Globus pallidus (tissue), 1 donor: ENCODE measurements at regions not wholly inside any gene's neighbourhood (a gene's known extent, or its start where the extent isn't known, plus 50 kb on each side); places are given as distances from the start of the nearest gene placed in this dataset.

Source experiments
- DNase-seq: peaks from one replicate; pipeline ENCODE4 v3.0.0-alpha.2; 2015; ENCODE audit warnings: low spot score

DNA sequence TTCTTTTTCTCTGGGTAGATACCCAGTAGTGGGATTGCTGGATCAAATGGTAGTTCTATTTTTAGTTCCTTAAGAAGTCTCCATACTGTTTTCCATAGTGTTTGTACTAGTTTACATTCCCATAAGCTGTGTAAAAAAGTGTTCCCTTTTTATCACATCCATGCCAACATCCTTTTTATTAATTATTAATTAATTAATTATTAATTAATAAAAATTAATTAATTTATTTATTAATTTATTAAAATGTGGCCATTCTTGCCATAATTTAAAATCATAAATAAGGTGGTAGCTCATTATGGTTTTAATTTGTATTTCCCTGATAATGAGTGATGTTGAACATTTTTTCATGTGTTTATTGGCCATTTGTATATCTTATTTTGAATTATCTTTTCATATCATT lies 173.9 kb upstream of the FOXN2 start:
- DNase-seq = no peak

DNA sequence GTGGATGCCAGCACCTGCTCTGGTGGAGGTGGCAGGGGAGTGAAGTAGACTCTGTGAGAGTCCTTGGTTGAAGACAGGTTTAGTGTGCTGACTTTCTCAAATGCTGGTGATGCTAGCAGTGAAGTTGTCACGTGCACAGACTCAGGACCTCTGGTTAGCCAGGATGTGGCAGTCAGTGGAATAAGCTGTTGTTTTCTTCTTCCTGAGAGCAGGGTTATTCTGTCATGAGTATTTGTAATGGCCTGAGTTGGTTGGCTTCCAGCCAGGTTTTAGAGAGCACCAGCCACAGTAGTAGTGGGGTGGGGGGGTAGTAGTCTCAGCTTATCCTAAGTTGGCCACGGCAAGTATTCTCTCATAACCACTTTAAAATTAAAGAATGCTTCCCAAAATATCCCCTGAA lies 169.7 kb upstream of the FOXN2 start:
- no peak for DNase-seq

DNA sequence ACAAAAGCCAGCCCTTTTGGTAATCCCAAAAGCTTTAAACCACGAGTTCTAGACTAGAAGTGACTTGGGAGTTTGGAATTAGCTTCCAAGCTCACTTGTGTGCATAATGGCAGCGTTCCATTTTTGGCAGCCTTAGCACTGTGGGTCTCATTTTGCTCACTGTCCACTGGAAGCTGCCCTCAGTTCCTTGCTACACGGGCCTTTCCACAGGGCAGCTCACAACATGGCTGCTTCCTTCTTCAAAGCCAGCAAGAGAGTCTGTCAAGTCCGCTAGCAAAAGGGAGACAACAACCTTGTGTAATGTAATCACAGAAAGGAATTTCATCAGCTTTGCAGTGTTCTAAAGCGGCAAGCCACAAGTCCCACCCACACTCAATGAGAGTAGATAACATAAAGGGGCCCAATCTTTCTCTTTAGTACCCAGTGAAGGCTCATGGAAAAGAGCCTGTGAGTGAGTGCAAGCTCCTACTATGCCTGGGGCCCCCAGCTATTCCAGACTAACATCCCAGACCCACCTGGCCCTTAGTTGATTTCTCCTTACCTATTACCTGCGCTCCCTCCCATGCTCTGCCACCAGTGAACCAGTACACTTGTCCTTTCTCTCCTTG lies 168.5 kb upstream of the FOXN2 start:
- no peak for DNase-seq

DNA sequence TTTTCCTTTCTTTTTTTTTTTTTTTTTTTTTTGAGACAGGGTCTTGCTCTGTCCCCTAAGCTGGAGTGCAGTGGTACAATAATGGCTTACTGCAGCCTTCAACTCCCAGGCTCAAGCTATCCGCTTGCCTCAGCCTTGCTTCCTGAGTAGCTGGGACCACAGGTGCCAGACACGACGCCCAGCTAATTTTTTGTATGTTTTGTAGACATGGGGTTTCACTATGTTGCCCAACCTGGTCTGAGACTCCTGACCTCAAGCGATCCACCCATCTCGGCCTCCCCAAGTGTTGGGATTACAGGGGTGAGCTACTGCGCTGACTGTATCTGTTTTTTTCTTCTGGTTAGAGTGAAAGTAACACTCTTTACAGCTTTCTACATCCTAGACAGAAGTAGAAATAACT lies 167.9 kb upstream of the FOXN2 start:
- DNase-seq = no peak

DNA sequence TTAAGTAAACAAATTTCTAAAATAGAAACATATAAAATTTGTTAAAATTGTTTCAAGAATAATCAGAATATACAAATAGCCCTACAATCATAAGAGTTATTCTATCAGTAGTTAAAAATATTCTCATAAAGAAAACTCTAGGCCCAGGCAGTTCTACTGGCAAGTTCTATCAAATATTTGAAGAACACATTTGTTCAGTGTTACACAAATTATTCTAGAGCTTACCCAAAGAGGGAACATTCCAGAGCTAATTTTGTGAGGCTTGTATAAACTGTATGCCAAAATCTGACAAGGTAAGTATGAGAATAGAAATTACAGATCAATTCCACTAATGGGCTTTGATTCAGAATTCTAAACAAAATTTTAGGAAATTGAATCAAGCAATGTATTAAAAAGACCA lies 166.8 kb upstream of the FOXN2 start:
- DNase-seq = no peak

DNA sequence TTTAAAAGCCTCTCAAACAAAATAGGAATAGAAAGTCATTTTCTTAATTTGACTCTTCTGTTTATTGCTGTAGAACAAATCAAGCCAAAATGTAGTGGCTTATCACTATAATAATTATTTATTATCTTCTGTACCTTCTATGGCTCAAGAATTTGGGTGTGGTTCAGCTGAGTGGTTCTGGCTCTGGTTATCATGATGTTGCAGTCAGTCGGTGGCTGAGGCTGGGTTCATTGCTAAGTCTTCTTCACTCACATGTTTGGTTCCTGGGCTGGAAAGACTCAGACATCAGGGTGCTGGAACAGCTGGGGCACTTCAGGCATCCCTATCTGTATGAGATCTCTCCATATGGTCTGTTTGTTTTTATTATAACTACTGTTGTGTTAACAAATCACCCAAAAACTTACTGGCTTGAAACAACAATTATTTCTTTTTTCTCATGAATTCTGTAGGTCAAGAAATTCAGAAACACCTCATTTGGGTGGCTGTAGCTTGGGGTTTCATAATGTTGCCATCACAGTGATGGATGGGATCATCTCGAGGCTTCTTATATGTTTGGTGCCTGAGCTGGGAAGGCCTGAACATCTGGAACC lies 165.5 kb upstream of the FOXN2 start:
- no peak for DNase-seq

DNA sequence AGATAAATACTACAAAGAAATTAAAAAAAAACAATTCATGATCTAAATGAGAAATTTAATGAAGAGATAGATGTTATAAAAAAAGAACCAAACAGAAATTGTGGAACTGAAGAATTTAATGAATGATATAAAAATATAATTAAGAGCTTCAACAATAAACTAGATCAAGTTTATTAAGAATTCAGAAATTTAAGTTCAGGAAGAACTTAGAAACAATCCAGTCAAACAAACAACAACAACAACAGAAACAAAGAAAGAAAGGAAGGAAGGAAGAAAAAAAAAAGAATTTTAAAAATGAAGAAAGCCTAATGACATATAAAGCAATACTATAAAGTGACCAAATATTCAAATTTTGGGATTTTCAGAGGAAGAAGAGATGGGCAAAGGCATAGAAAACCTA lies 157.3 kb upstream of the FOXN2 start:
- DNase-seq = no peak

DNA sequence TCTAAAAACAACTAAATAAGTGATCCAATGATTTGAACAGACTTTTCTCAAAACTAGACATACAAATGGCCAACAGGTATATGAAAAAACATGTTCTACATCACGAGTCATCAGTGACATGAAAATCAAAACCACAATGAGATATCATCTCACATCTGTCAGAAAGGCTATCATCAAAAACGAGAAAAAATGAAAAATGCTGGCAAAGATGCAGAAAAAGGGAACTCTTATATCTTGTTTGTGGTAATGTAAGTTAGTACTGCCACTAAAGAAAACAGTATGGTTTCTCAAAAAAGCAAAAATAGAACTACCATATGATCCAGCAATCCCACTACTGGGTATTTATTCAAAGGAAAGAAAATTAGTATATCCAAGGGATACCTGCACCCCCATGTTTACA lies 152.9 kb upstream of the FOXN2 start:
- no peak for DNase-seq

DNA sequence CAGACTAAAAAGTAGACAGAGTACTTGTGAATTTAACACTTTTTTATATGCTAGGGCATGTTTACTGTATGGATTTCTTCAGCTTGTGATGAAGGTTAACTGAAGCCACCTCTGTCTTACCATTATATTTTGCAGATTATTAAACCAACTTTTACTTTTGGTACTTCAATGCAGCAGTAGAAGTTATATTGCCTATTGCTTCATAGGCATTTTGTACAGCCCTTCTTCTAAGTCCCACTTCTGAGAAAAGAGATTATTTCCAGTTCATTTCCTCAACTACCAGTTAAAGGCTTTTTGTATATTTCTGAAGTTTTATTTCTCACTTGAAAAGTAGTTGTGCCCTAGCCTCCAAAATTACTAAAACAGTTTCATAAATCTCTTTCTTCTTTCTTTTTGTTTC lies 151.7 kb upstream of the FOXN2 start:
- no peak for DNase-seq

DNA sequence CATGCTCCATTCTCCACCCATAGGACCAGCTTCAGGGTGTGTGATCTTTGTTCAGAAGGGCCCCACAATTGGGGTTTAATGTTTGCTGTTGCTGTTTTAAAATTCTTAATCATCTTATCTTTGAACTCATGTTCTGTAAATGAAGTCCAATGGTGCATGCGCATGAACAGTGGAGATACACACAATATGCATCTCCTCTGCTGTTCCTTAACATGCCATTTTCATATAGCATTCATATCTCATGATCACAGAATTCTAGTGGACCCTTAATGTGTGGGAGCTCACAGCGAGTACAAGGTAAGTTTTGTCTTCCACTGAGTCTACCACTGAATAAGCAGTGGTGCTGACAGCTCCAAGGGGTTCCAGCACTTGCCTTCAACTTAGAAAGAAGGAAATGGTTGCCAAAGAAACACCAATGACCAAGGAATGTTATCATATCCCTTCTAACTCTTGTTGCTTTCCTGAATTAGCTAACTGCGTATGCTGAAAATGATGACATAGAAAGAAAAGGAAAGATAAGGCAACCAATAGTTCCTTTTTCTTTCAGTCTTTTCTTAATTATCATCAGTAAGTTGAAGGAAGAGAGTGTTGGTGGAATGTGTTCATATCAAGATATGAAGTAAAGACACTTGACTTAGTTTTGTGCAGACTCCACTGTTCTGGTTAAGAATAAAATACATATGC lies 149.3 kb upstream of the FOXN2 start:
- DNase-seq = no peak

DNA sequence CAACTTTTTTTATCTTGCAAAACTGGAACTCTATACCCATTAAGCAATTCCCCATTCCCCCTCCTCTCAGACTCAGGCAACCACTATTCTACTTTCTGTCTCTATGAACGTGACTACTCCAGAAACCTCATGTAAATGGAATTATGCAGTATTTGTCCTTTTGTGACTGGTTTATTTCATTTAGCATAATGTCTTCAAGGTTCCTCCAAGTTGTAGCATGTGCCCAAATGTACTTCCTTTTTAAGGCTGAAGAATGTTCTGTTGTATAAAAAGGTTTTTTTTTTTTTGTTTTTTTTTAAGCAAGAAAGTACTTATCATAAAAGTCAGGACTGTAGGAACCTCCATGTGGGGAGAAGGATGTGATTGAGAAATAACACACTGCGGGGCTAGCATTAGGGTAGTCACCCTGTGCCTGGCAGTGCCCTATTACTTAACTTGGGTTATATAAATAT lies 145.3 kb upstream of the FOXN2 start:
- no peak for DNase-seq

DNA sequence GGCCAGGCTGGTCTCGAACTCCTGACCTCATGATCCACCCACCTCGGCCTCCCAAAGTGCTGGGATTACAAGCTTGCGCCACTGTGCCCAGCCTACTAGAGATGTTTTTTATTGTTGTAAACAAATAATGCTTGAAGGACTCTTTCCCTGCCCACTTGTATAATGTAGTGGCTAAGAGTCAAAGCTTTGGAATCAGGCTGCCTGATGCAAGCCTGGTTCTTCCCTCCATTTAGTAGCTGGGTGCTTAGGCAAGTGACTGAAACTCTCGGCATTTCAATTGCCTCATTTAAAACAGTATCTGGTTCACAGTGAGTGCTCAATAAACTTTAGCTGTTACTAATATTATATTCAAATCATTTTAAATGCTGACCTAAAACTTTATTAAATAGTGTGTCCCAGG lies 144.2 kb upstream of the FOXN2 start:
- no peak for DNase-seq

DNA sequence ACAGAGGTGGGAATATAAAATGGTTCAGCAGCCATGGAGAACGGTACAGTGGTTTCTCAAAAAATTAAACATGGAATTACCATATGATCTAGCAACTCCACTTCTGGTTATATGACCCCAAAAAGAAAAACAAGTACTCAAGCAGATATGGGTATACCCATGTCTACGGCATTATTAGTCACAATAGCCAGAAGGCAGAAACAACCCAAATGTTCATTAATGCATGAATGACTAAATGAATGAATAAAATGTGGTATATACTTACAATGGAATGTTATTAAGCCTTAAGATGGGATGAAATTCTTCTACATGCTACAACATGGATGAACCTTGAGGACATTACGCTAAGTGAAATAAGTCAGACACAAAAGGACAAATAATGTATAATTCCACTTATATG lies 141.3 kb upstream of the FOXN2 start:
- DNase-seq = no peak

DNA sequence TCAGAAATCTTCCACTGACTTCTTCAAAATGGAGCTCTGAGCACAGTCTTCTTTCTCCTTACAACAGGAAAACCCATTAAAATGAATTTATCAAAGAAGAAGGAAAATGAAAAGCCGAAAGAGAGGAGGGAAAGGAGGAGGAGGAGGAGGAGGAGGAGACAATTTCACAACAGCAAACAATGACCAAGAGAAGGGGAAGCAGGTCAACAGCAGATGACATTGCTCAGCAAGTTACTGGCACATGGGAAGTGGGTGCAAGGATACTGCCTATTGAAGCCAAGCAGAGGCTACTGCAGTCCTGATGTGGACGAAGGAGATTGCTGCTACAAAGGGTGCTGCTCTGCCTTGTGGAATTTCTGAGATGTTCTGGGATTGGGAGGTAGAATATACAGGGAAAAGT lies 140.0 kb upstream of the FOXN2 start:
- DNase-seq = no peak

DNA sequence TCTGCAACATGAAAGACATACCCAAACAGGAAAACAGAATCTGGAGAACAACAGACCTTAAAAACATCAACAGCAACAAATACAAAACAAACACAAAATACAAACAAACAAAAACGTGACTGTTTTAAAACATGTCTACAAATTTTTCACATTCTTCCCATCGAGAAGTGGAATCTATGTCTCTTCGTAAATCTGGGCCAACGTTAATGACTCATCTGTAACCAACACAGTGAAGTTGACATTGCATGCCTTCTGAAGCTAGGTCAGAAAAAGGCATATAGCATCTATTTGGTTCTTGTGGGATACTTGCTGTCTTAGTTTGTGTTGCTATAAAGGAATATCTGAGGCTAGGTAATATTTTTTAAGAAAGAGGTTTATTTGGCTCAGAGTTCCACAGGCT lies 139.2 kb upstream of the FOXN2 start:
- DNase-seq = no peak

DNA sequence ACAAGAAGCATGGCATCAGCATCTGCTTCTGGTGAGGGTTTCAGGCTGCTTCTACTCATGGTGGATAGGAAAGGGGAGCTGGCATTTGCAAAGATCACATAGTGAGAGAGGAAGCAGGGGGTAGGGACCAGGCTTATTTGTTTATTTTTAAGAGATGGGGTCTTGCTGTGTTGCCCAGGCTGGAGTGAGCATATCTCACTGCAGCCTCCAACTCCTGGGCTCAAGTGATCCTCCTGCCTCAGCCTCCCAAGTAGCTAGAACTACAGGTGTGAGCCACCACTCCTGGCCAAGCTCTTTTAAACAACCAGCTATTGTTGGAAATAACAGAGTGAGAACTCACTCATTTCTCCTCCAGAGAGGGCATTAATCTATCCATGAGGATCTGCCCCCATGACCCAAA lies 138.8 kb upstream of the FOXN2 start:
- no peak for DNase-seq

DNA sequence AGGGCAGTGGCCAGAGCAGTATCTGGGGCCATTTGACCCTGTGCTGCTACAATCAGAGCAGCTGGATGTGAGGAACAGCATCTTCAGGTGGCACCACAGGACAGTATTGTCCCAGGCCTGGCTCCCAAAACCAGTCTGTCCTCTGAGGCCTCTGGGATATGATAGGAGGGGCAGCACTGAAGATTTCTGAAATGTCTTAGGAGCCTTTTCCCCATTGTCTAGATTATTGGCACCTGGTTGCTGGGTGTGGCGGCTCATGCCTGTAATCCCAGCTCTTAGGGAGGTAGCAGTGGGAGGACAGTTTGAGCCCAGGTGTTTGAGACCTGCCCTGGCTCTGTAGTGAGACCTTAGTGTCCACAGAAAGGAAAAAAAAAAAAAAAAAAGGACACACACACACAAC lies 137.6 kb upstream of the FOXN2 start:
- DNase-seq = no peak

DNA sequence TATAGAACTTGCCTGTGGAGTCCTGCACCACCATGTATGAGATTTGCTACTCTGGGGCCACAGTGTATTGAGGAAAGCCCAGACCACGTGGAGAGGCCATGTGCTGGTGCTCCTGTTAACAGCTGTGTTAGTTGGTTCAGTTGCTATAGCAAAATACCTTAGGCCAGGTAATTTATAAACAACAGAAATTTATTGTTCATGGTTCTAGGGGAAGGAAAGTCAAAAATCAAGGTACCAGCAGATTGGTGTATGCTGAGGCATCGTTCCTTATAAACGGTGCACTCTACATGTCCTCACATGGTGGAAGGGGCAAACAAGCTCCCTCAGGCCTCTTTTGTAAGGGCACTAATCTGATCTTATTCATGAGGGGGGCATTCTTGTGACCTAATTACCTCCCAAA lies 135.9 kb upstream of the FOXN2 start:
- DNase-seq = no peak

DNA sequence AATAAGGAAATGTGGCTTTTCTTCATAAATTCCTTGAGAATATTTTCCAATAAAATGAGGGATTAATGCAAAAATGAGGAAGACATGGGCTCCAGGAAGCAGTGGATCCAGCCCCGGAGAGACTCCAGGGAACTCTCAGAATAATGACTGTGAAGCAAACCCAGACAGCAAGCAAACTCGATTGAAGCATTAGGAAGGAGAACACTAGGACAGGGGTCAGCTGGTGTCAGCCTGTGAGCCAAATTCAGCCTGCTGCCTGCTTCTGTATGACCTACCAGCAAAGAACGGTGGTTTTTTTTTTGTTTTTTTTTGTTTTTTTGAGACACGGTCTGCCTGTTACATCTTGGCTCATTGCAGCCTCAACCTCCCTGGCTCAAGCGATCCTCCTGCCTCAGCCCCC lies 133.9 kb upstream of the FOXN2 start:
- DNase-seq = no peak

DNA sequence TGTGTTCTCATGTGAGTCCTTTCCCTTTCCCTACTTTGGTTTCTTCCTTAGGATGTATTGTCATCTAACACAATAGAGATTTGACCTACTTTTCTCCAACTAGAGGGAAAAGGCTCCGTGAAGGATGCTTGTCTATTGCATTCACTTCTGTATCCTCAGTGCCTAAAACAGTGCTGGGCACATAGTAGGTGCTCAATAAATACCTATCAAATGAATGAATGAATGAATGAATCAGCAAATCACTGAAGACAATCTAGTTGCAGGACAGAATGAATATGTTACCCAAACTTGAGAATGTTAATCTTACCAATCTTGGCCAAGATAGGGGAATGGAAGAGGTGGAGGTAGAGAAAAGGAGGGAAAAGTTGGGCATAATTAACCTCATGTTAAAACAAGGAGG lies 131.2 kb upstream of the FOXN2 start:
- no peak for DNase-seq

DNA sequence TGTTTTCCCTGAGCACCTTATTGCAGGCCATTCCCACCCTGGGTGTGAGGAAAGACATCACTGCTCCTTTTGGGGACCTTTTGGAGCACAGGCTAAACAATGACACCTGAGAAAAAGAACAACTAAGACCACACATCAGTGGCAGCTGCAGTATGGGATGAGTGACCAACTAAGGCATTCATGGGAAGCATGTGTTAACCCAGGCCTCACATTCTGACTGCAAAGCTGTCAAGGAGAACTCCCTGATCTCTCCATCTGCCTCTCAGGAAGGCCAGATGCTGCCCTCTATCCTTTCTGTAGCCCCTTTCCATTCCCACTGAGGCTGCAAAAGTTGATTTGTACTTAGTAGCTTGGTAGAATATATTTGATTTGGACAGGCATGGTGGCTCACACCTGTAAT lies 130.5 kb upstream of the FOXN2 start:
- DNase-seq = no peak

DNA sequence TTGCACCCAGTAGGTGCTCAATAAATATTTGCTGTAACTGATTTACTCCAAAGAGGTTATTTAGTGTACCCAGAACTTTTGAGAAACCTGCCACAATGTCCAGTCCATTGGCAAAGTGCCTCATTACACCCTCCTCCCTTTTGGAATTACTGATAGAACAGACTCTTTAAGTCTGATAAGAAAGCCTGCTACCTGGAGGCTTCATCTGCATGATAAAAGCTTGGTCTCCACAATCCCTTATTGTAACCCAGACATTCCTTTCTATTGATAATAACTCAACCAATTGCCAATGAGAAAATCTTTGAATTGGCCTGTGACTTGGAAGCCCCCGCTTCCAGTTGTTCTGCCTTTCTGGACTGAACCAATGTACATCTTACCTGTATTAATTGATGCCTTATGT lies 127.0 kb upstream of the FOXN2 start:
- DNase-seq = no peak

DNA sequence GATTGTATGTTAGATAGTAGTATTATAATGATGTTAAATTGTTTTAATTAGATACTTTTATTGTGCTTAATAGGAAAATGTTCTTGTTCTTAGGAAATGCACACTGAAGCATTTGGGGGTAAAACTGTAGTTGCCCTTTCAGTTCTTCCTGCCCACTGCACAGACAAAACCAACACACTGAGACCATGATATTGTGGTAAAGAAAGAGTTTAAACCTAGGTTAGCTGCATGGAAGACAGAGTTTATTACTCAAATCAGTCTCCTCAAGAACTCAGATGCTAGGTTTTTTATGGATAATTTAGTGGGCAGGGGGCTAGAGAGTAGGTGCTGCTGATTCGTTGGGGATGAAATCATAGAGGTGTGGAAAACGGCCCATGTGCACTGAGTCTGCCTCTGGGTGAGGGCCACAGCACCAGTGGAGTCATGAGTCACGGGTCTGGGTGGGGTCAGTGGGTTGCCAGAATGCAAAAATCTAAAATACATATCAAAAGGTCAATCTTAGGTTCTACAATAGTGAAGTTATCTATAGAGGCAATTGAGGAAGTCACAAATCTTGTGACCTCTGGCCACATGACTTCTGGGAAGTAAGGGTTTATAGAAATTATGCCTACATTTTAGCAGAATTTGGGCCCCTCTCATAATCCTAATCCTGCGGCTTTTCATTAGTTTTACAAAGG lies 124.8 kb upstream of the FOXN2 start:
- no peak for DNase-seq
